Neuron (in vitro differentiated cells): ENCODE measurements at regions not wholly inside any gene's neighbourhood (a gene's known extent, or its start where the extent isn't known, plus 50 kb on each side); places are given as distances from the start of the nearest gene placed in this dataset.
"Not testable (repeated sequence)": the region's sequence is repeated elsewhere in the genome, so short reads cannot be mapped to it uniquely, and the experiment has no call there.

ENCODE experiments used
- H2AFZ ChIP-seq: one replicate; pipeline ENCODE4 v1.6.1; 2013; ENCODE audit warnings: low read depth, mild to moderate bottlenecking, inconsistent platforms, low read length, moderate library complexity
- H3K27me3 ChIP-seq: one replicate; pipeline ENCODE4 v1.6.1; 2013; ENCODE audit warnings: low read length; ENCODE audit not compliant: insufficient read depth
- H3K36me3 ChIP-seq: one replicate; pipeline ENCODE4 v1.6.1; 2013; ENCODE audit warnings: low read length; ENCODE audit not compliant: insufficient read depth
- H3K4me1 ChIP-seq: one replicate; pipeline ENCODE4 v1.6.1; 2013; ENCODE audit warnings: low read length; ENCODE audit not compliant: insufficient read depth
- H3K4me3 ChIP-seq: 2 replicates; pipeline ENCODE4 v1.5.1; 2013; ENCODE audit warnings: mild to moderate bottlenecking, low read length, moderate library complexity
- H3K9me3 ChIP-seq: one replicate; pipeline ENCODE4 v1.6.1; 2013; ENCODE audit warnings: low read length

GRCh38 chr17:20794532-20794931 is 215.0 kb downstream of the CDRT15L2 start:
- not testable (repeated sequence) for H3K4me1 ChIP-seq, H2AFZ ChIP-seq, H3K27me3 ChIP-seq, H3K36me3 ChIP-seq, H3K4me3 ChIP-seq, H3K9me3 ChIP-seq

- Histone ChIP-seq H3K36me3 (no peaks in the 10 kb centered on the region), H3K27me3 (no peaks in the 10 kb centered on the region), H3K4me1 (no peaks in the 10 kb centered on the region), H2AFZ (no peak overlapping the region), H3K9me3 (no peaks in the 10 kb centered on the region), H3K4me3 (no peak overlapping the region)
Measured at GRCh38 chr17:20797292-20797691, 217.8 kb downstream of the CDRT15L2 start.

- no peaks in the 10 kb centered on the region for H3K27me3 ChIP-seq
- no peak overlapping the region for H2AFZ ChIP-seq
- no peaks in the 10 kb centered on the region for H3K36me3 ChIP-seq
- no peak overlapping the region for H3K4me3 ChIP-seq
- H3K4me1 ChIP-seq = no peaks in the 10 kb centered on the region
- no peaks in the 10 kb centered on the region for H3K9me3 ChIP-seq
Measured at GRCh38 chr17:20800146-20800545, 220.6 kb downstream of the CDRT15L2 start.

DNA sequence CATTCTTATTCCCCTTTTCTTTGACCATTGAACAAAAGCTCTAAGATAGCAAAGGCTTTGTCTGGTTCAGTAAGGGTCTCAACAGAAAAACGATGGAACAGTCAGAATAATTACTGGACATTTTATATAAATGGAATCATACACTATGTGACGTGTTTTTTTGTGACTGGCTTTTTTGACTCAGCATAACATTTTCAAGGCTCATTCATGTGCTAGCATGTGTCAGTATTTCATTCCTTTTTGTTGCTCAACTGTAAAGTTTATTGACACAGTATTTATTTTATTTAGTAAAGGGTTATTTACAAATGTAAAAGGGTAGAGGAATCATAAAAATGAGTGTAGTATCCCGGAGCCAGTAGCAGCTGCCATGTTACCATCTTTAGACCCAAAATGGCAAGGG is 226.2 kb downstream of the CDRT15L2 start:
- no peaks in the 10 kb centered on the region for H3K36me3 ChIP-seq
- H3K4me1 ChIP-seq = no peaks in the 10 kb centered on the region
- no peak overlapping the region for H2AFZ ChIP-seq
- H3K27me3 ChIP-seq = no peaks in the 10 kb centered on the region
- H3K4me3 ChIP-seq = no peak overlapping the region
- H3K9me3 ChIP-seq = no peaks in the 10 kb centered on the region

DNA sequence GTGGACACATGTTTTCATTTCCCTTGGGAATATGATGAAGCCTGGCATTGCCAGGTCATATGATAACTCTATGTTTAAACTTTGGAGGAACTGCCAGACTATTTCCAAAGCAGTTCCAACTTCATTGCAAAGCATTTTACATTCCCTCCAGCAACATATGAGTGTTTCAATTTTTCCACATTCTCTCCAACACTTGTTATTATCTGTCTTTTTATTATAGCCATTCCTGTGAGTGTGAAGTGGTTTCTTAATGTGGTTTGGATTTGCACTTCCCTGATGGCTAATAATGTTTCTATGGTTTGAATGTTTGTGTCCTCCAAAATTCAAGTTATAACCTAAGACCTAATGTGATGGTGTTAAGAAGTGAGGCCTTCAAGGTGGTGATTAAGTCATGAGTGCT is 228.0 kb downstream of the CDRT15L2 start:
- not testable (repeated sequence) for H3K36me3 ChIP-seq, H3K27me3 ChIP-seq, H2AFZ ChIP-seq, H3K4me3 ChIP-seq, H3K9me3 ChIP-seq, H3K4me1 ChIP-seq

- H3K4me3 ChIP-seq, H2AFZ ChIP-seq: not testable (repeated sequence)
Measured at GRCh38 chr17:20815410-20815809, 227.4 kb downstream of the USP22 start.

DNA sequence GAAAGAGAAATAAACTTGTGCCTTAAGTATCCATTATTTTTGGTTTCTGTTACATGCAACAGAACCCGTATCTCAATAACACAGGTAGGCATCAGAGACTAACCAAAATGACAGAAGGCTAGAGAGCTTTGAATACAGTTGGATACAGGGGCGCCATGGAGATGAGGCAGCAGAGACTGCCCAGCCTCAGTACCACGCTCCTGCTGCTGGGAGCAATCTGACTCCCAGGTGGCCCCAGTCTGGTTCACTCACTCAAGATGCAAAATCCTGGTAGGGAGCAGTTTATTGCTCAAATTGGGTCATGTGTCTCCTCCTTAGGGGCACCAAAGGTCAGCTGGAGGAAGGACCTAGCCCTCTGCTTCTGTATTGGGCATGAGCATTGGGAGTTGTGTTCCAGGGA is 218.9 kb downstream of the USP22 start:
- Histone ChIP-seq H3K27me3 (no peaks in the 10 kb centered on the region), H3K4me3 (no peak overlapping the region), H3K36me3 (no peaks in the 10 kb centered on the region), H3K4me1 (no peaks in the 10 kb centered on the region), H3K9me3 (no peaks in the 10 kb centered on the region), H2AFZ (no peak overlapping the region)

More at GRCh38 chr17:20815410-20815809, 227.4 kb downstream of the USP22 start:
- H3K9me3 ChIP-seq, H3K27me3 ChIP-seq, H3K4me1 ChIP-seq, H3K36me3 ChIP-seq: not testable (repeated sequence)

DNA sequence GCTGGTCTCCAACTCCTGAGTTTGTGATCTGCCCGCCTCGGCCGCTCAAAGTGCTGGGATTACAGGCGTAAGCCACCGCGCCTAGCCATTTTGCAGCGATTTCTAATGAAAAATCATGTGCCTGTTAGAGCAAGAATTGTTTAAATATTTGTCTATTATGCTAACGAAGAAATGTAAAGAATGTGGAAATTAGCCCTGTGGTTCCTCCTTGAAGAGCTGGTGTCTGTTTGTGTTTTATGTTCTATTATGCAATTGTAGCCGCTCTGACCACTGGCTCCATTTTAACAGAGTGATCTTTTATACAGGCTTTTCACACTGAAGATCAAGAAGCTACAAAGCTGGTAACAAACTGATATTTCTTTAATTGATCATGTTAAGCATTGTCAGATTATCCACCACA is 217.3 kb downstream of the USP22 start:
- no peaks in the 10 kb centered on the region for H3K27me3 ChIP-seq
- no peaks in the 10 kb centered on the region for H3K9me3 ChIP-seq
- H3K4me1 ChIP-seq = no peaks in the 10 kb centered on the region
- H3K36me3 ChIP-seq = no peaks in the 10 kb centered on the region
- no peak overlapping the region for H2AFZ ChIP-seq
- H3K4me3 ChIP-seq = no peak overlapping the region

GRCh38 chr17:20840453-20840852 is 202.4 kb downstream of the USP22 start:
- not testable (repeated sequence) for H2AFZ ChIP-seq, H3K27me3 ChIP-seq, H3K4me1 ChIP-seq, H3K36me3 ChIP-seq, H3K4me3 ChIP-seq, H3K9me3 ChIP-seq

- not testable (repeated sequence) for H2AFZ ChIP-seq, H3K9me3 ChIP-seq, H3K27me3 ChIP-seq, H3K36me3 ChIP-seq, H3K4me3 ChIP-seq, H3K4me1 ChIP-seq
Measured at GRCh38 chr17:20840987-20841865, 201.6 kb downstream of the USP22 start.

DNA sequence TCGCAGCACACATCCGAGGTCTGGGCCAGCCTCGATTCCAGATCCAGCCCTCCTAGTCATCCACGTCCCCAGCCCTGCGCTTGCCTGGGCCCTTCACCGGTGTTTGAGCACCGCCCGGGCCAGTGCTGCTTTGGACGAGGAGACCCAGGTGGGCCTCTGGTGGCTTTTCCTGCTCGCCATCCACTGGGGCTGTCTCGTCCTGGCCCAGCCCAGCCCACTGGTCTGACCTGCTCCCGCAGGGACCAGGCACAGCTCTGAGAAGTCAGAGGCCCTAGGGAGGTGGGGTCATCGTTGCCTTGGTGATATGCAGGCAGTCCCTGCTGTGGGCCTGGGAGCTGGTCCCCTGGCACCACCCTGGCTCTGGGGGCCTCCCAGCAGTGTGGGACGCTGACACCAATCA is 200.8 kb downstream of the USP22 start:
- not testable (repeated sequence) for H3K4me3 ChIP-seq, H2AFZ ChIP-seq, H3K27me3 ChIP-seq, H3K36me3 ChIP-seq, H3K9me3 ChIP-seq, H3K4me1 ChIP-seq

GRCh38 chr17:20843261-20843660 is 199.6 kb downstream of the USP22 start:
- H3K36me3 ChIP-seq, H3K9me3 ChIP-seq, H2AFZ ChIP-seq, H3K4me3 ChIP-seq, H3K27me3 ChIP-seq, H3K4me1 ChIP-seq: not testable (repeated sequence)

DNA sequence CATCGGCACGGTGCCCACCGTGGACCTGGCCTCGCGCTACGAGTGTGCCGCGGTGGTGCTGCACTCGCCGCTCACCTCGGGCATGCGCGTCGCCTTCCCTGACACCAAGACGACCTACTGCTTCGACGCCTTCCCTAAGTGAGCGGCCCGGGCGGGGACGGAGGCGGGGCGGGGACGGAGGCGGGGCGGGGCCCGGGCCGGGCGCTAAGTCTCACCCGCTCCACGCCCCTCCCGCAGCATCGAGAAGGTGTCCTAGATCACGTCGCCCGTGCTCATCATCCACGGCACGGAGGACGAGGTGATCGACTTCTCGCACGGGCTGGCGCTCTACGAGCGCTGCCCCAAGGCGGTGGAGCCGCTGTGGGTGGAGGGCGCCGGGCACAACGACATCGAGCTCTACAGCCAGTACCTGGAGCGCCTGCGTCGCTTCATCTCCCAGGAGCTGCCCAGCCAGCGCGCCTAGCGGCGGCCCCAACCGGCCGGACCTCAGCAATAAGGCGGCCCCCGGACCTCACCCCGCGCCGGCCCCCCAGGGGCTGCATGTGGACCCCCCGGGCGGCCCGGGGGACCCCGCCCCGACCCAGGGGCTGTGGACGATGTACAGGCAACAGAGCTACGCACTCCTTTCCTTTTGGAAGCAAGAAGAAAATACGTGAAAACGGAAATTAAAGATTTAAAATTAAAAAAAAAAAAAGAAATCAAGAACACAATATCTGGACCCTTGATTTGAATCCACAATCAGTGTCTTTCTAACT is 198.8 kb downstream of the USP22 start:
- not testable (repeated sequence) for H3K36me3 ChIP-seq, H3K4me1 ChIP-seq, H3K9me3 ChIP-seq, H2AFZ ChIP-seq, H3K27me3 ChIP-seq
- H3K4me3 ChIP-seq = peak overlapping the region; percentile 33
